ACC112 (cell line): ENCODE measurements at regions not wholly inside any gene's neighbourhood (a gene's known extent, or its start where the extent isn't known, plus 50 kb on each side); places are given as distances from the start of the nearest gene placed in this dataset.
"Not testable (repeated sequence)": the region's sequence is repeated elsewhere in the genome, so short reads cannot be mapped to it uniquely, and the experiment has no call there.

Experiments
- H2AFZ ChIP-seq: fragments of 200-600 bp; sonication (generic); one replicate; pipeline ENCODE4 v1.6.0; 2017; ENCODE audit warnings: antibody characterized with exemption, low read length; ENCODE audit not compliant: unreplicated experiment
- H3K27ac ChIP-seq: fragments of 200-600 bp; sonication (generic); 2 replicates; pipeline ENCODE4 v1.5.1; 2014; ENCODE audit warnings: low read depth, mild to moderate bottlenecking, antibody characterized with exemption, low read length, moderate library complexity
- H3K27me3 ChIP-seq: fragments of 200-600 bp; sonication (generic); 2 replicates; pipeline ENCODE4 v1.6.1; 2014; ENCODE audit warnings: mild to moderate bottlenecking, antibody characterized with exemption, low read length, moderate library complexity, mixed read lengths; ENCODE audit not compliant: insufficient read depth
- H3K36me3 ChIP-seq: fragments of 200-600 bp; sonication (generic); 2 replicates; pipeline ENCODE4 v1.6.1; 2016; ENCODE audit warnings: mild to moderate bottlenecking, antibody characterized with exemption, low read length, moderate library complexity, mixed read lengths; ENCODE audit not compliant: insufficient read depth
- H3K4me1 ChIP-seq: fragments of 200-600 bp; sonication (generic); one replicate; pipeline ENCODE4 v1.6.1; 2016; ENCODE audit warnings: low read length, mixed read lengths; ENCODE audit not compliant: insufficient read depth, unreplicated experiment, control insufficient read depth
- H3K4me3 ChIP-seq: fragments of 200-600 bp; sonication (generic); 2 replicates; pipeline ENCODE4 v1.5.1; 2014; ENCODE audit warnings: mild to moderate bottlenecking, low read depth, low read length
- H3K79me2 ChIP-seq: fragments of 200-600 bp; sonication (generic); one replicate; pipeline ENCODE4 v1.6.0; 2016; ENCODE audit warnings: low read length; ENCODE audit not compliant: control insufficient read depth, unreplicated experiment, insufficient read depth

GRCh38 chr18:38752430-38752829 is 1186.8 kb upstream of the CELF4 start:
- H3K36me3 ChIP-seq, result no peaks in the 10 kb centered on the region
- H2AFZ ChIP-seq, result no peak overlapping the region
- H3K27me3 ChIP-seq, result no peaks in the 10 kb centered on the region
- no peaks in the 10 kb centered on the region for H3K4me1 ChIP-seq
- H3K4me3 ChIP-seq, result no peak overlapping the region
- H3K79me2 ChIP-seq, result no peaks in the 10 kb centered on the region
- H3K27ac ChIP-seq, result no peak overlapping the region

- Histone ChIP-seq H3K27me3 (no peaks in the 10 kb centered on the region), H3K79me2 (no peaks in the 10 kb centered on the region), H3K36me3 (no peaks in the 10 kb centered on the region), H3K4me3 (no peak overlapping the region), H3K4me1 (no peaks in the 10 kb centered on the region), H2AFZ (no peak overlapping the region), H3K27ac (no peak overlapping the region)
These were observed 1186.3 kb upstream of the CELF4 start for GRCh38 chr18:38751898-38752297.

- Histone ChIP-seq H3K79me2 (no peaks in the 10 kb centered on the region), H2AFZ (no peak overlapping the region), H3K4me1 (no peaks in the 10 kb centered on the region), H3K36me3 (no peaks in the 10 kb centered on the region), H3K27ac (no peak overlapping the region), H3K27me3 (no peaks in the 10 kb centered on the region), H3K4me3 (no peak overlapping the region)
These were observed 1185.6 kb upstream of the CELF4 start for GRCh38 chr18:38751211-38751610.

GRCh38 chr18:38750751-38751150 is 1185.2 kb upstream of the CELF4 start:
- Histone ChIP-seq H3K36me3 (no peaks in the 10 kb centered on the region), H2AFZ (no peak overlapping the region), H3K4me1 (no peaks in the 10 kb centered on the region), H3K27me3 (no peaks in the 10 kb centered on the region), H3K79me2 (no peaks in the 10 kb centered on the region), H3K27ac (no peak overlapping the region), H3K4me3 (no peak overlapping the region)

DNA sequence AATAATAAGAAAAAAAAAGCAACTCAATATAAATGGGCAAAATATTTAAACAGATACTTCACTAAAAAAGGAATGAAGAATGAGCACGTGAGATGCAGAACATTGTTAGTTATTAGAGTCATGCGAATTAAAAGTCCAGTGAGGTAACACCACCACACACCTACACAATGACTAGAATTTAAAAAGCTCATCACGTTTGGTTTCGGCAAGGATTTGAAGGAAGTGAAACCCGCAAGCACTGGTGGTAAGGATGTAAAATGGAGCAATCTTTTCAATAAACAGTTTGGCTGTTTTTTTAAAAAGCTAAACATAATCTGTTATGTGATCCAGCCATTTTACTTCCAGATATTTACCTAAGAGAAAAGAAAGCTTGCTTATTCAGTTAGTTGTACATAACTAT is 1181.6 kb upstream of the CELF4 start:
- H2AFZ ChIP-seq, result no peak overlapping the region
- H3K27me3 ChIP-seq, result no peaks in the 10 kb centered on the region
- no peaks in the 10 kb centered on the region for H3K4me1 ChIP-seq

DNA sequence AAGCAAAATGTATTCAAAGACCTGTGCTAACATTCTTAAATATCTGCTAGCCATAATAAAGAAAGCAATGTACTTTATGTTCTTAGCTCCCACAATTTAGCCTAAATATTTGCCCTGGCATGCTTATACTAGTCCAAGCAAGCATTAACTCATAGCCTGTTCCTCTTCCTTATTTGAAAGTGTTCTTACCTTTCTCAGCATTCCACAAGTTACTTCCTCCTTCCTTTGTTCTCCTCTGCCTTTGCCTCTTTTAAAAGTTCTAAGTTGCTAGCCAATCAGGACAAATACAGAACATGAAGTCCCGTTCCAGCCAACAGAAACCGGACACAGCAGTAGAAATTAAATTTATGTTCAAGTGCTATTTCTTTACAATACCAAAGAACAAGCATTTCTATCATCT is 1154.6 kb upstream of the CELF4 start:
- H3K36me3 ChIP-seq, H3K27ac ChIP-seq, H3K4me1 ChIP-seq, H3K79me2 ChIP-seq, H3K27me3 ChIP-seq, H2AFZ ChIP-seq, H3K4me3 ChIP-seq: not testable (repeated sequence)

More for the DNA sequence above, 1181.6 kb upstream of the CELF4 start:
- H3K4me3 ChIP-seq, result no peak overlapping the region
- H3K79me2 ChIP-seq, result no peaks in the 10 kb centered on the region
- no peaks in the 10 kb centered on the region for H3K36me3 ChIP-seq
- H3K27ac ChIP-seq, result no peak overlapping the region

GRCh38 chr18:38718365-38718901 is 1152.8 kb upstream of the CELF4 start:
- Histone ChIP-seq H3K27me3 (no peaks in the 10 kb centered on the region), H3K4me1 (no peaks in the 10 kb centered on the region), H3K4me3 (no peak overlapping the region), H2AFZ (no peak overlapping the region), H3K27ac (no peak overlapping the region), H3K36me3 (no peaks in the 10 kb centered on the region), H3K79me2 (no peaks in the 10 kb centered on the region)

DNA sequence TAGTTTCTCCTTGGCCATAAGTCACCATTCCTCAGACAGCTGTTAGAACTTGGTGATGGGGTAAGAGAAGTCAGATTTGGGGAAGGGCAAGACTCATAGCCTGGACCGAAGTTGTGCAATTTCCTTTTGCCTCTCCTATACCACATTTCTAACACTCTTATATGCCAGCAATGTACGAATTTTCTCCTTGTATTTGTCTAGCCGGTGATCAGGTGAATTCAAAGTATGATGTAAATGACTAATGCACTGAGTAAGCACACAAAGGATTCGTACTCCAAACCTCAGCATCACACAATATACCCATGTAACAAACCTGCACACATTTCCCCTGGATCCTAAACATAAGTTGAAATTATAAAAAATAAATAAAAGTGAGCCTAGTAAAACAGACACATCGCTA is 1143.5 kb upstream of the CELF4 start:
- H3K36me3 ChIP-seq, result no peaks in the 10 kb centered on the region
- no peaks in the 10 kb centered on the region for H3K79me2 ChIP-seq

DNA sequence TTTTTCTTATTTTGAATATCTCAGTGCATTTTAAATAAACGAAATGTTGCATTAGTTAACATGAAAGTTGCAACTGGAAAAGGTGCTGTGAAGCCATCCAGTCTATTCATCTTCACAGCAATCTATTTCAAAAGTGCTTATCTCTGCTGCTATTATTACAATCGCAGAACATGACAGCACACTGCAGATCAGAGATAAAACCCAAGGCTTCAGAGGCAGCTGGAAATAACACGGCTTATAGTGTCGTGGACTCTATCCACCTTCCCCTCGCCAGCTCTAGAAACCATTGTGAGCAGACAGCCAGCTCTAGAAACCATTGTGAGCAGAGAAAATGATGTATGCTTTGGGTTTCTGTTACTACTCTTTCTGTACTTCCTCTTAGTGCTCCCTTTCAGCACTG is 1140.8 kb upstream of the CELF4 start:
- no peak overlapping the region for H2AFZ ChIP-seq
- no peaks in the 10 kb centered on the region for H3K79me2 ChIP-seq
- H3K27me3 ChIP-seq, result no peaks in the 10 kb centered on the region
- H3K27ac ChIP-seq, result no peak overlapping the region
- no peaks in the 10 kb centered on the region for H3K36me3 ChIP-seq
- H3K4me1 ChIP-seq, result no peaks in the 10 kb centered on the region
- no peak overlapping the region for H3K4me3 ChIP-seq

More for the DNA sequence above, 1143.5 kb upstream of the CELF4 start:
- H3K27me3 ChIP-seq, result no peaks in the 10 kb centered on the region
- no peaks in the 10 kb centered on the region for H3K4me1 ChIP-seq
- no peak overlapping the region for H3K27ac ChIP-seq
- no peak overlapping the region for H2AFZ ChIP-seq
- no peak overlapping the region for H3K4me3 ChIP-seq

GRCh38 chr18:38698088-38698487 is 1132.5 kb upstream of the CELF4 start:
- Histone ChIP-seq H2AFZ (no peak overlapping the region), H3K79me2 (no peaks in the 10 kb centered on the region), H3K4me1 (no peaks in the 10 kb centered on the region), H3K4me3 (no peak overlapping the region), H3K27me3 (no peaks in the 10 kb centered on the region), H3K27ac (no peak overlapping the region), H3K36me3 (no peaks in the 10 kb centered on the region)

- no peaks in the 10 kb centered on the region for H3K36me3 ChIP-seq
- H3K79me2 ChIP-seq, result no peaks in the 10 kb centered on the region
- no peaks in the 10 kb centered on the region for H3K4me1 ChIP-seq
- no peak overlapping the region for H2AFZ ChIP-seq
- H3K27ac ChIP-seq, result no peak overlapping the region
- H3K27me3 ChIP-seq, result no peaks in the 10 kb centered on the region
- H3K4me3 ChIP-seq, result no peak overlapping the region
These were observed 1130.1 kb upstream of the CELF4 start for GRCh38 chr18:38695559-38696280.
